HG02885 (cell line): ENCODE measurements at regions not wholly inside any gene's neighbourhood (a gene's known extent, or its start where the extent isn't known, plus 50 kb on each side); places are given as distances from the start of the nearest gene placed in this dataset.

Experiments used
- ATAC-seq: cut with Tn5 transposase; IDR thresholded peaks from one replicate; pipeline ENCODE4 v1.9.1; 2021; ENCODE audit warnings: mild to moderate bottlenecking; ENCODE audit not compliant: unreplicated experiment, poor library complexity

GRCh38 chr13:76049376-76049746 is 413.2 kb downstream of the LMO7 start:
- ATAC-seq = no peak

- ATAC-seq = no peak
These were observed 412.7 kb downstream of the LMO7 start for GRCh38 chr13:76048675-76049375.

- ATAC-seq = no peak
These were observed 412.0 kb downstream of the LMO7 start for GRCh38 chr13:76048131-76048530.

GRCh38 chr13:76043874-76044273 is 407.7 kb downstream of the LMO7 start:
- ATAC-seq = no peak

- no peak for ATAC-seq
These were observed 403.0 kb downstream of the LMO7 start for GRCh38 chr13:76038920-76039716.

DNA sequence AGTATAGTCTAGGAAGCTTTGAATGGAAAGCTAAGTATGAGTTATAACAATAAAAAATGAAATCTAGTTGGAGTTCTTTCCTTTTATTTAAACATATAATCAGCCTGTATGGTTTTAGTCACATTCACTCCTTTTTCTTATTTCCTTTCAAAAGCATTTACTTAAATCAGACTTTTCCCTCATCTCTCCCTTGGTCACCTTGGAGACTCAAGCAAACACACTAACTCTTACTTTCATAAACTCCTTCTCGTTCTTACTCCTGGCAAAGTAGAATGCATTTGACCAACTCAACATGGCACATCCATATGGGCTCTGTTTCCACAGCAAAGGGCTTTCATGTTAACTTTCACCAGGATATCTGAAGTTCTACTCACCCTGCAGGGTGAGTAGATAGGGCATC is 400.0 kb downstream of the LMO7 start:
- no peak for ATAC-seq

DNA sequence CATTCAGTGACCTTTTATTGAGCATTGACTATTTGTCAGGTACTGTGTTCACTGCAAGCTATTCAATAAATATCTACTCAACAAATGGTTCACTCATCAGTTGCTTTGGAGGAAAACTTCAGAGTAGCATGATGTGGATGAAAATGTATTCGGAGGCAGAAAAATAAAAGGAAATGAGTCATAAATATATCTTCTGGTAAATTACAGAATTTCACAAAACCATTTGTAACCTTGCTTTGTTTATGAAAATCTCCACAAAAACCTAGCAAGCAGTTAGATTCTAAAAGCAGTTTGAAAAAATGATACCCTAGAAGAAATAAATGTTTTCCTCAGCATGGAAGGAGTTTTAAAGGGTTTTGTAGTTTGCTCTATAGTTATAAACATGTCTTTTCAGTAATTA is 399.6 kb downstream of the LMO7 start:
- ATAC-seq = no peak

DNA sequence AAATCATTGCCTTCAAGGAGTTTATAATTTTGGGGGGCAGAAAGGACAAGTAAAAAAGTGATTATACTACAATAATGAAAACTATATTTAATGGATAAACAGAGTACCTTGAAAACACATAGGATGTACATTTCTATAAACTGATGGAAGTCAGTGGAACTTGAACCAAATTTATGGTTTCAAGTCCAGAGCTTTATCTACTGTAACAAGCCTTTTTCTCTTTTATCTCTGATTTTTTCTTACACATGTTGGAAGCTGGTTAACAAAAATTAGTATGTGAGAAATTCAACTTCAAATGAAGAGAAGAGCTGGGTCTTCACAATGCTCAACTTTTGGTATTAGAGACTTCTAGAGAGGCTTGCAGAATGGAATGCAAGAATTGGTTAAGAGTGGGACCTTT is 393.6 kb downstream of the LMO7 start:
- no peak for ATAC-seq

DNA sequence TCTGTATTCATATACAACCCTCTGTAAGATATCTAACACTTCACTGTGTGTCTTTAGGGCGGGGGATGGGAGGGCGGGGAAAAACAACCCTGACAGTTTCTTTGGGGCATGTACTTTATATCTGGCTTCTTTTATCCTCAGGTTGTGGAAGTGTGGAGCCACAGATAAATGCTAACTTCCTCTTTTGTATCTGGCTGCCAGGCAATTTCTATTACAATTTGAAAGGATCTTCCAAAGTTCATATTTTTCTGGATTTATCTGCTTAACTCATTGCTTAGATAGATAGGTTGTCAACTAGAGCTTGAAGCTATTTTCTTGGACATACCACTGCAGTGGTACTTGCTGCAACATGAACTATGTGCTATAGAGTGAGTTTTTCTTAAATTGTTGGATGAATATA is 393.0 kb downstream of the LMO7 start:
- ATAC-seq = no peak

DNA sequence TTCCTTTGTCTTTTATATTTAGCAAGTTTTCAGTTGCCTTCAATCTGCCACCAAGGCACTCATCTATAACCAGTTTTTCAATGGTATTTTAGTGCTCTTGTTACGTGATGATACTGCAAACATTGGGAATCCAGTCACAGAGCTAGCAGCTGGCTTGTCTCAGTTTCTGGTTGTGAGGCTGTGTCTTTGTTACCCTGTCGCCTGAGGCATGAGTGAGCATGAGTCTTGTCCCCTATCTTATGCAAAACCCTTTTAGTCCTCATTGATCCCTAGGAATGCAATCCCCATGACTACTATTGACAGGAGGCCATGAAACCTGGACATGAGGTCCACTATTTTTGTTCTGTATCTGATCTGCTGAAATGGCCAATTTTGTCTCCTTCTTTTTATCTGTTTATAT is 391.0 kb downstream of the LMO7 start:
- no peak for ATAC-seq

GRCh38 chr13:76025392-76025791 is 389.3 kb downstream of the LMO7 start:
- ATAC-seq = no peak

- ATAC-seq = no peak
These were observed 388.0 kb downstream of the LMO7 start for GRCh38 chr13:76024151-76024550.

DNA sequence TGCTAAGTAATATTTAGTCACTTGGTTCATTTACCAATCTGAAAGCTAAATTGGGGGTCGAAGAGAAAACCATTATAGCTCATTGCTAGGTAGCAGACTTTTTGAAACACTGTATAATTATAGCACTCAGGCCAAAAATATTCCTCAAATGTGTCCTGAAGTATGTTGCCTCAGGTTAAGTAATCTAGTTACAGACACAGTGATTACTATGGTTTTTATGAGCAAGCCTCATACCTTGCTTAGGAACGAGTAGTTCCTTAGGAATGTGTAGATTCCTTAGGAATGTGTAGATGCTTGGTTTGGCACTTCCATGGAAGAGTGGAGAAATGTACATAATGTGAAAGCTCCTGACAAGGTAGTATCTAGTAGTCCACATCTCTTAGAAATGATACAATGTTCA is 387.5 kb downstream of the LMO7 start:
- ATAC-seq = no peak

GRCh38 chr13:76020421-76020955 is 384.4 kb downstream of the LMO7 start:
- ATAC-seq = no peak

DNA sequence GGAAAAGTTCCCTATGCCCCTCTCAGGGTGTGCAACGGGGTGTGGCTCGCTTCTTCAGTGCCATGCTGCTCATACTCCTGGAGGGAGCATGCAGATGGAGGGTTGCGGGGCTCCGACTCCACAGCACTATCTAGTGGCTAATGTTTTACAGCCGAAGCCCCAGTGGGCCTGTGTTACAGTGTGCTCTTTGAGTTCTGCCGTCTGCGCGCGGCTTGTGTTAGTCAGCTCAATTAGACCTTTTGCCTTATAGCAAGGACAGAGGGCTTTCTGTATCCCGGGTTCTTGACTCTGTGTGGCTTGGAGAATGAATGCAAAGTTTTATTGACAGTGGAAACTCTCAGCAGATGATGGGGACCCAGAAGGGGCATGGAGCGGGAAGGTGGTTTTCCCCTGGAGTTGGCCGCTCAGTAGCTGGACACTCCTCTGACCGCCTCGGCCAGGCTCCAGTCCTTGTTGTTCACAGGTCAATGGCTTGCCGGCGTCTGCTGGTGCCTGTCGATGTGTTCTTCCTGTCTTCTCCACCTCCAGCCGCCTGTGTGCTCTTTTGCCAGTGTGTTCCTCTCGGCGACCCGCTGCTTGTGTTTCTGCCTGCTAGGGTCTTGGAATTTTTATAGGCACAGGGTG is 383.4 kb downstream of the LMO7 start:
- no peak for ATAC-seq

DNA sequence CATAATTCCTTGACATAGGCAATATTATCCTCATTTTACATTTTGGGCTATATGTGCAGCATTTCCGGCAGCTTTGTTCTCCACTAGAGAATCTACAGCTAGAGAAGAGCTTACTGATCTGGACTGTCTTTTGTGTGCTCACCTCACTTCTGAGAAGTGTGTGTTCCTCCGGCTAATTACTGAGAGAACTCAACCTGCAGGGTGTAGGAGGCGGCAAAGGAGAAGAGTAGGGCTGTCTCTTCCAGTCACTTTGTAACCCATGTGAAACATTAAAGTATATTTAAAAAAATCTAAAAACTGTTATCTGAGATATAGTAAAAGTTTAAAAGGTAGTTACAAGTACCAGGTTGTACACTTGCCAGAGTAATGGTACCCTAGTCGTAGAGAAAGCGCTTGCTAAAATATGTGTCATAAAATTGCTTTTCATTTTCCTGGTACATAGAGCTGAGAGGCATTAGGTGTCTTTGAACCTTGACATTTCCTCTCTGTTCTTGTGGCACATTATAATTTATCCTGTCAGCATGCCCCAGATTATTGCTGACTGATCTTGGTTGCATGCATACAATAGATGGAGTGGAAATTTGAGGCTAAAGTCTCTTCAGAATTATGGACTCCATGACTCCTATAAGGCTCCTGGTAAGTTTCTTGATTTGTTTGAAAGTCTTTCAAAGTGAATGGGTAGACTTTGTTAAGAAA is 381.9 kb downstream of the LMO7 start:
- no peak for ATAC-seq

- peak; percentile 92 for ATAC-seq
These were observed 380.8 kb downstream of the LMO7 start for GRCh38 chr13:76016799-76017400.

- ATAC-seq = no peak
These were observed 378.5 kb downstream of the LMO7 start for GRCh38 chr13:76014406-76015318.

DNA sequence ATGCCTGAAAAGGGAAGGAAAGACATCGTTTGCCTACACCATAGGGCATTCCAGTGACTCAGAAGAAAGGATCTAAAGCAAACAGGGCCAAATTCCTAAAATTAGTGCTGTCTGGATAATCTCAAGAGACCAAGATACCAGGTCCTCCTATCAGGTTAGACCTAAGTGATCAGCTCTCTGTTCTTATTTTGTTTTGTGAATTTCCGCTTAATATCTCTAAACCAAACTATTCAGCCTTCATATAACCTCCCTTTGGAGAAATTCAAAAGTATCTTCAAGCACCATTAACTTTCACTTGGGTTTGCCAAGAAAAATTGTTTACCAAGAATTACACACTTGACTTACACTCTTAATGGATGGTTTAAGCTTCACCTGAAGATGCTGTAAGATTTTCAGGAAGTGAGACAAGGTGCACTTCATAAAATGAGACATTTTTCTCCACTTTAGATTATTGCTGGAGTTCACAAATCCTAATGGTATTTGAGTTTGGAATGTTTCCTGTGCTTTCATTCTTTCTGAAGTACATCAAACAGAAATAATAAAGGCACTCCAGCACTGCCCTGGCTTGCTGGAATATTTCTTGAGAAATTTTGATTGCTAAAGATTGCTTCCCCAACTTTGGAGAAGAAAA is 376.1 kb downstream of the LMO7 start:
- ATAC-seq = no peak
